H9 (cell line): ENCODE measurements at regions not wholly inside any gene's neighbourhood (a gene's known extent, or its start where the extent isn't known, plus 50 kb on each side); places are given as distances from the start of the nearest gene placed in this dataset.

Experiments used
- DNase-seq: peaks from one replicate; pipeline ENCODE4 v3.0.0-alpha.2; 2017
- H2AFZ ChIP-seq: one replicate; pipeline ENCODE4 v1.6.1; 2013; ENCODE audit warnings: mild to moderate bottlenecking, low read length, control low read depth, moderate library complexity
- H2AK5ac ChIP-seq: 2 replicates; pipeline ENCODE4 v1.6.1; 2013; ENCODE audit warnings: low read length, control low read depth, mixed read lengths; ENCODE audit not compliant: insufficient read length
- H2BK120ac ChIP-seq: one replicate; pipeline ENCODE4 v1.6.1; 2013; ENCODE audit warnings: low read depth, mild to moderate bottlenecking, low read length, control low read depth, inconsistent platforms; ENCODE audit not compliant: poor library complexity, severe bottlenecking
- H2BK12ac ChIP-seq: 2 replicates; pipeline ENCODE4 v1.6.1; 2013; ENCODE audit warnings: low read length, control low read depth, mixed read lengths, low read depth; ENCODE audit not compliant: insufficient read length
- H2BK15ac ChIP-seq: 2 replicates; pipeline ENCODE4 v1.6.1; 2013; ENCODE audit warnings: low read depth, low read length, control low read depth
- H2BK20ac ChIP-seq: one replicate; pipeline ENCODE4 v1.6.1; 2013; ENCODE audit warnings: low read depth, mild to moderate bottlenecking, low read length, control low read depth, inconsistent platforms; ENCODE audit not compliant: poor library complexity, severe bottlenecking
- H2BK5ac ChIP-seq: 2 replicates; pipeline ENCODE4 v1.6.1; 2013; ENCODE audit warnings: low read length, control low read depth, mixed read lengths; ENCODE audit not compliant: insufficient read length
- H3K14ac ChIP-seq: 2 replicates; pipeline ENCODE4 v1.6.1; 2013; ENCODE audit warnings: low read length, control low read depth; ENCODE audit not compliant: insufficient read depth
- H3K18ac ChIP-seq: 2 replicates; pipeline ENCODE4 v1.6.1; 2013; ENCODE audit warnings: low read depth, mild to moderate bottlenecking, mixed read lengths, low read length, control low read depth; ENCODE audit not compliant: insufficient read length
- H3K23ac ChIP-seq: 2 replicates; pipeline ENCODE4 v1.6.1; 2013; ENCODE audit warnings: low read length, control low read depth, mixed read lengths, low read depth; ENCODE audit not compliant: insufficient read length
- H3K23me2 ChIP-seq: 2 replicates; pipeline ENCODE4 v1.6.1; 2013; ENCODE audit warnings: low read depth, mild to moderate bottlenecking, mixed read lengths, low read length, control low read depth; ENCODE audit not compliant: insufficient read length, poor library complexity, severe bottlenecking
- H3K27ac ChIP-seq: 2 replicates; pipeline ENCODE4 v1.5.1; 2013; ENCODE audit warnings: low read length, control low read depth, mixed read lengths, low read depth; ENCODE audit not compliant: insufficient read length
- H3K27me3 ChIP-seq: 2 replicates; pipeline ENCODE4 v1.6.1; 2013; ENCODE audit warnings: low read length, control low read depth, inconsistent platforms; ENCODE audit not compliant: insufficient read depth
- H3K4ac ChIP-seq: 2 replicates; pipeline ENCODE4 v1.6.1; 2013; ENCODE audit warnings: low read depth, mild to moderate bottlenecking, control low read depth, inconsistent platforms, low read length, moderate library complexity
- H3K4me1 ChIP-seq: 2 replicates; pipeline ENCODE4 v1.6.1; 2013; ENCODE audit warnings: low read length, control low read depth, inconsistent platforms; ENCODE audit not compliant: insufficient read depth
- H3K4me2 ChIP-seq: 2 replicates; pipeline ENCODE4 v1.6.1; 2013; ENCODE audit warnings: low read length, control low read depth, mixed read lengths; ENCODE audit not compliant: insufficient read length, insufficient read depth
- H3K56ac ChIP-seq: 2 replicates; pipeline ENCODE4 v1.6.1; 2013; ENCODE audit warnings: low read depth, mild to moderate bottlenecking, mixed read lengths, low read length, control low read depth; ENCODE audit not compliant: insufficient read length
- H3K79me1 ChIP-seq: 2 replicates; pipeline ENCODE4 v1.6.1; 2013; ENCODE audit warnings: low read depth, mild to moderate bottlenecking, moderate library complexity, low read length, control low read depth, inconsistent platforms; ENCODE audit not compliant: insufficient read depth, poor library complexity, severe bottlenecking
- H3K79me2 ChIP-seq: 2 replicates; pipeline ENCODE4 v1.6.1; 2013; ENCODE audit warnings: low read length, control low read depth, inconsistent platforms; ENCODE audit not compliant: insufficient read depth
- H3K9ac ChIP-seq: 2 replicates; pipeline ENCODE4 v1.6.1; 2013; ENCODE audit warnings: low read length, control low read depth, mixed read lengths; ENCODE audit not compliant: insufficient read length; ENCODE audit errors: extremely low read depth
- H3K9me3 ChIP-seq: one replicate; pipeline ENCODE4 v1.6.1; 2013; ENCODE audit warnings: low read depth, low read length, inconsistent platforms; ENCODE audit not compliant: control insufficient read depth
- H3T11ph ChIP-seq: one replicate; pipeline ENCODE4 v1.6.1; 2013; ENCODE audit warnings: mild to moderate bottlenecking, low read length, control low read depth, inconsistent platforms
- H4K20me1 ChIP-seq: one replicate; pipeline ENCODE4 v1.6.1; 2013; ENCODE audit not compliant: control insufficient read depth, insufficient read length, insufficient read depth
- H4K5ac ChIP-seq: 2 replicates; pipeline ENCODE4 v1.6.1; 2013; ENCODE audit warnings: low read depth, mild to moderate bottlenecking, mixed read lengths, low read length, control low read depth; ENCODE audit not compliant: insufficient read length
- H4K8ac ChIP-seq: replicated peaks from 2 replicates; pipeline ENCODE4 v1.6.1; 2013; ENCODE audit warnings: low read length, control low read depth, mixed read lengths, low read depth; ENCODE audit not compliant: insufficient read length
- H4K91ac ChIP-seq: 2 replicates; pipeline ENCODE4 v1.6.1; 2013; ENCODE audit warnings: low read depth, mild to moderate bottlenecking, moderate library complexity, mixed read lengths, low read length, control low read depth; ENCODE audit not compliant: insufficient read length
- H3K27ac Mint-ChIP-seq, 3 experiments: 2 replicates in 2 of 3; 3 replicates in 1 of 3; pipeline ENCODE4 v1.8.0; 2020 to 2021; ENCODE audit warnings: mixed read lengths in 3 of 3, mild to moderate bottlenecking in 1 of 3, moderate library complexity in 1 of 3
- H3K27me3 Mint-ChIP-seq: 2 replicates; pipeline ENCODE4 v1.8.0; 2021; ENCODE audit warnings: low read depth, mild to moderate bottlenecking, moderate library complexity, mixed read lengths
- H3K36me3 Mint-ChIP-seq, 3 experiments: 2 replicates in 2 of 3; 3 replicates in 1 of 3; pipeline ENCODE4 v1.8.0; 2020 to 2021; ENCODE audit warnings: low read depth in 3 of 3, mixed read lengths in 3 of 3; ENCODE audit not compliant: insufficient read depth in 1 of 3
- H3K4me1 Mint-ChIP-seq, 2 experiments: 2 replicates each; pipeline ENCODE4 v1.8.0; 2020; ENCODE audit warnings: mixed read lengths in 2 of 2
- H3K4me3 Mint-ChIP-seq, 2 experiments: 2 replicates in 1 of 2; 3 replicates in 1 of 2; pipeline ENCODE4 v1.8.0; 2020 to 2021; ENCODE audit warnings: mild to moderate bottlenecking in 2 of 2, mixed read lengths in 2 of 2, moderate library complexity in 1 of 2
- H3K9me3 Mint-ChIP-seq, 2 experiments: 2 replicates in 1 of 2; 3 replicates in 1 of 2; pipeline ENCODE4 v1.8.0; 2020; ENCODE audit warnings: mild to moderate bottlenecking in 2 of 2, mixed read lengths in 2 of 2, moderate library complexity in 1 of 2
- CTCF ChIP-seq: fragments of 200-600 bp; sonication (generic); conservative IDR thresholded peaks from 3 replicates; pipeline ENCODE4 v1.8.0; 2021; ENCODE audit warnings: antibody characterized with exemption, mild to moderate bottlenecking

GRCh38 chr2:194539425-194539824 lies 1117.6 kb upstream of the SLC39A10 start:
- Mint-ChIP-seq H3K4me1 (peaks cover 6 to 8% of the 10 kb centered on the region in 2 experiments), H3K9me3 (peaks cover 0 to 7% of the 10 kb centered on the region in 2 experiments; a peak in 2 of 5 replicates), H3K4me3 (no peak overlapping the region), H3K27ac (peak overlapping the region; percentile 1 to 62 (median 11); a peak in 3 of 7 replicates), H3K36me3 (no peaks in the 10 kb centered on the region), H3K27me3 (no peaks in the 10 kb centered on the region)
- Histone ChIP-seq H3K23me2 (no peaks in the 10 kb centered on the region), H3K14ac (no peak overlapping the region; the same call in 1 of the 2 replicates), H3K4me2 (no peak overlapping the region), H3K79me1 (no peaks in the 10 kb centered on the region), H2BK20ac (no peak overlapping the region), H4K8ac (no peak overlapping the region), H2BK120ac (no peak overlapping the region), H3K56ac (no peak overlapping the region), H3K18ac (no peak overlapping the region), H2BK5ac (no peak overlapping the region), H3K79me2 (no peaks in the 10 kb centered on the region), H3T11ph (no peak overlapping the region), H2AK5ac (no peak overlapping the region), H3K4ac (no peak overlapping the region), H2BK15ac (no peak overlapping the region), H3K23ac (no peak overlapping the region), H2BK12ac (no peak overlapping the region), H3K27ac (peak overlapping the region; percentile 5), H3K27me3 (no peaks in the 10 kb centered on the region), H4K20me1 (no peaks in the 10 kb centered on the region), H3K4me1 (peaks cover 2% of the 10 kb centered on the region; the same call in 1 of the 2 replicates), H2AFZ (no peak overlapping the region), H4K91ac (no peak overlapping the region), H3K9ac (no peak overlapping the region), H3K9me3 (no peaks in the 10 kb centered on the region), H4K5ac (no peak overlapping the region)
- no peak for TF ChIP-seq CTCF
- DNase-seq = peak; percentile 71
